ENCODE measurements at regions not wholly inside any gene's neighbourhood (a gene's known extent, or its start where the extent isn't known, plus 50 kb on each side); places are given as distances from the start of the nearest gene placed in this dataset.

DNA sequence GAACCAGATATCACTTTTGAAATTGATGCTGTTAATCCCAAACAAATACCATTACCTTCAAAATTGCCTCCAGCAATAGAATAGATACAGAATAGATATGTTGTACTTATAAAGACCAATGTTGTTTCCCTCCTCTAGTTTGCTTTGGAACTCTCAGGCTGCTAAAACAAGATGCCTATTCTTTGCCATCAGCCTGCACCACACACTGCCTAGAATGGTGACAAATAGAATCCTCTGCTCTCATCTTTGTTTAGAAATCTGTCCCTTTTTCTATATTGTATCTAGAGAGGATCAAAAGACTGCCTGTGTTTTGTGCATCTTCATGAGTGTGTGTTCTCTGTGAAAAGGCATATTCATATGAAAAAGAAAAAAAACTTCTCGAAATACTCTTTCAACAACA lies 349.2 kb upstream of the CCDC54 start:
- no peaks in the 10 kb centered on the region for H3K36me3 ChIP-seq
- TF ChIP-seq, protein P1, sequence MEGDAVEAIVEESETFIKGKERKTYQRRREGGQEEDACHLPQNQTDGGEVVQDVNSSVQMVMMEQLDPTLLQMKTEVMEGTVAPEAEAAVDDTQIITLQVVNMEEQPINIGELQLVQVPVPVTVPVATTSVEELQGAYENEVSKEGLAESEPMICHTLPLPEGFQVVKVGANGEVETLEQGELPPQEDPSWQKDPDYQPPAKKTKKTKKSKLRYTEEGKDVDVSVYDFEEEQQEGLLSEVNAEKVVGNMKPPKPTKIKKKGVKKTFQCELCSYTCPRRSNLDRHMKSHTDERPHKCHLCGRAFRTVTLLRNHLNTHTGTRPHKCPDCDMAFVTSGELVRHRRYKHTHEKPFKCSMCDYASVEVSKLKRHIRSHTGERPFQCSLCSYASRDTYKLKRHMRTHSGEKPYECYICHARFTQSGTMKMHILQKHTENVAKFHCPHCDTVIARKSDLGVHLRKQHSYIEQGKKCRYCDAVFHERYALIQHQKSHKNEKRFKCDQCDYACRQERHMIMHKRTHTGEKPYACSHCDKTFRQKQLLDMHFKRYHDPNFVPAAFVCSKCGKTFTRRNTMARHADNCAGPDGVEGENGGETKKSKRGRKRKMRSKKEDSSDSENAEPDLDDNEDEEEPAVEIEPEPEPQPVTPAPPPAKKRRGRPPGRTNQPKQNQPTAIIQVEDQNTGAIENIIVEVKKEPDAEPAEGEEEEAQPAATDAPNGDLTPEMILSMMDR (IDR thresholded peaks at IDR 0.05) = no peak
- no peak overlapping the region for H3K4me3 ChIP-seq
- H3K27ac ChIP-seq = no peak overlapping the region
- no peaks in the 10 kb centered on the region for H3K9me3 ChIP-seq
- no peaks in the 10 kb centered on the region for H3K27me3 ChIP-seq
- no peak for DNase-seq
- intact Hi-C loops (cut with DNase I) = no loop called here
- ATAC-seq = no peak
- no peaks in the 10 kb centered on the region for H3K4me1 ChIP-seq

DNA sequence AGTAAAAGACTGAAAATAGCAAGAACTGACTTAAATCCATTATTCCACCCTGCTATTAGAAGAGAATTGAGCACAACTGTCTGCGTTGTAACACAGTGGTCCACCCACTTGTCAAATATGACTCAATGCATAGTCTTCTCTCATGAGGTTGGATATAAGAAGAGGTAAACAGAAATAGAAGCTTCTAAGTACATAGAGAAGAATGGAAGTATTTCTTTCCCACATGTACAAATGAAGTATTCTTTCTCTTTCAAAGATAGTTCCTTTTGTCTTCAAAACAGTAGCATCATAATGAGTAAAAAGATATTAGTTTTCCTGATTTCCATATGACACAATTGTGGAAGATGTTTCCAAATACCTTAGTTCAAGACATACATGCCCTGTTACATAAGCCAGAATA lies 348.6 kb upstream of the CCDC54 start:
- H3K4me3 ChIP-seq = no peak overlapping the region
- no peak for ATAC-seq

GRCh38 chr3:107032111-107032510 lies 345.1 kb upstream of the CCDC54 start:
- H3K36me3 ChIP-seq = no peaks in the 10 kb centered on the region
- no peak overlapping the region for H3K4me3 ChIP-seq
- intact Hi-C loops (cut with DNase I) = no loop called here
- TF ChIP-seq, protein P1 (IDR thresholded peaks at IDR 0.05) = no peak
- no peaks in the 10 kb centered on the region for H3K27me3 ChIP-seq
- ATAC-seq (no peak), DNase-seq (no peak)
- no peak overlapping the region for H3K27ac ChIP-seq
- no peaks in the 10 kb centered on the region for H3K9me3 ChIP-seq
- H3K4me1 ChIP-seq = no peaks in the 10 kb centered on the region

More for the DNA sequence above, 348.6 kb upstream of the CCDC54 start:
- TF ChIP-seq, protein P1 (IDR thresholded peaks at IDR 0.05) = no peak
- DNase-seq = no peak
- Histone ChIP-seq H3K9me3 (no peaks in the 10 kb centered on the region), H3K4me1 (no peaks in the 10 kb centered on the region), H3K27me3 (no peaks in the 10 kb centered on the region), H3K36me3 (no peaks in the 10 kb centered on the region), H3K27ac (no peak overlapping the region)
- intact Hi-C loops (cut with DNase I) = no loop called here

DNA sequence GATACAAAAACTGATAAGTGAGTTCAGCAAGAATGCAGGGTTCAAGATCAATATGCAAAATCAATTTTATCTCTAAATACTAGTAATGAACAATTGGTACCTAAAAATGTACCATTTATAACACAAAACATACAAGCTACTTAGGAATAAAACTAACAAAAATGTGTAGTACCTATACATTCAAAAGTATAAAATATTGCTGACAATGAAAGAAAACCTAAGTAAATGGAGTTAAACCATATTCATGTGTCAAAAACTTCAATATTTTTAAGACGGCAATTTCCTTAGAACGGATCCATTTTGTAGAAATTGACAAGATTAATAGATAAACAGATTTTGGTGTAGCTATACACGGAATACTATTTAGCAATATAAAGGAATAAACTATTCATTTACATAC lies 343.1 kb upstream of the CCDC54 start:
- H3K27ac ChIP-seq = no peak overlapping the region
- TF ChIP-seq, protein P1 (IDR thresholded peaks at IDR 0.05) = no peak
- no peak for ATAC-seq
- no peaks in the 10 kb centered on the region for H3K27me3 ChIP-seq
- DNase-seq = no peak
- no peaks in the 10 kb centered on the region for H3K4me1 ChIP-seq
- no peaks in the 10 kb centered on the region for H3K36me3 ChIP-seq
- H3K4me3 ChIP-seq = no peak overlapping the region
- H3K9me3 ChIP-seq = no peaks in the 10 kb centered on the region
- intact Hi-C loops (cut with DNase I) = no loop called here

DNA sequence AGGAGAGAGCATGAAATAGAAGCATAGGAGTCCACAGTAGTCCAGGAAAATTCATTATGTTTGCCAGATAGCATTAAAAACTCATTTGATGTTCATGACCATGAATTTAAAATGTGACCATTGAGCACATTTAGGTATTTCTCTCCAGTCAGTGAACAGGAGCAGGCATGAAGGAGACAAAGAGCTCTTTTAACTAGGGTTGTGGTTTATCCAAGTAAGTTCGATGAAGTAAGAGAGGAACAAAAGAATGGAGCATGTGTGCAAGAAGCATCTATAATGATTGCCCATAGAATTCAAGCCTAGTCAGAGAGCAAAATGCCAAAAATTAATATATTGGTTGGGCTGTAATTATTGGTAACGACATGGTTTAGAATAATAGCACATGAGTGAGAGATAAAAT lies 342.1 kb upstream of the CCDC54 start:
- Histone ChIP-seq H3K27me3 (no peaks in the 10 kb centered on the region), H3K4me3 (no peak overlapping the region), H3K27ac (no peak overlapping the region), H3K4me1 (no peaks in the 10 kb centered on the region), H3K9me3 (no peaks in the 10 kb centered on the region), H3K36me3 (no peaks in the 10 kb centered on the region)
- ATAC-seq = no peak
- TF ChIP-seq, protein P1 (IDR thresholded peaks at IDR 0.05) = no peak
- intact Hi-C loops (cut with DNase I) = no loop called here
- no peak for DNase-seq

DNA sequence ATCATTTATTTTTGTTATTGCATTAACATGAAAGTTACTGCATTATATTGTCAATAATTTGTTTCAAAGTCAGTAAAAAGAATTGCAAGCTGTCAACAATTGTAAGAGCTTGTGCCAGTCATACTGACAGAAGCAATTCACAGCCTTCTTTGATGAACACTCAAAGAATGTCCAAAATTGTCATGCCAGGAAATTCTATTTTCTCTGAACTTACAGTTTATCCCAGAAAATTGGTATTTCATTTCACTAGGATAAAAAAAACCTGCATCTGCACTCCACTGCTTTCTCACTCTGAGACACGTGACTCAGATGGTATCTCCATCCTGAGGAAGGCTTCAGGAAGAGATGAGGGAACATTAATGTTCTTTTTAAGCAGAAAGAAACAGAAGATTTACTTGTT lies 332.6 kb upstream of the CCDC54 start:
- no peak for ATAC-seq
- Histone ChIP-seq H3K4me1 (no peaks in the 10 kb centered on the region), H3K36me3 (no peaks in the 10 kb centered on the region), H3K27me3 (no peaks in the 10 kb centered on the region), H3K4me3 (no peak overlapping the region), H3K27ac (no peak overlapping the region), H3K9me3 (no peaks in the 10 kb centered on the region)
- intact Hi-C loops (cut with DNase I) = no loop called here
- TF ChIP-seq, protein P1 (IDR thresholded peaks at IDR 0.05) = no peak
- DNase-seq = no peak
